Hippocampal formation (tissue), 2 donors: ENCODE measurements at regions not wholly inside any gene's neighbourhood (a gene's known extent, or its start where the extent isn't known, plus 50 kb on each side); places are given as distances from the start of the nearest gene placed in this dataset.
"Not testable (repeated sequence)": the region's sequence is repeated elsewhere in the genome, so short reads cannot be mapped to it uniquely, and the experiment has no call there.

Source experiments
- DNase-seq, 2 donors: peaks; one replicate each; lab custom pipeline; 2025; lab: John Stamatoyannopoulos, UW

- DNase-seq = no peak
Observed at GRCh38 chr3:30467596-30468238, 138.7 kb upstream of the TGFBR2 start.

- DNase-seq = no peak
Observed at GRCh38 chr3:30469133-30469532, 137.3 kb upstream of the TGFBR2 start.

GRCh38 chr3:30470496-30470895 lies 135.9 kb upstream of the TGFBR2 start:
- no peak for DNase-seq

GRCh38 chr3:30471066-30471465 lies 135.3 kb upstream of the TGFBR2 start:
- DNase-seq = no peak

- no peak for DNase-seq
Observed at GRCh38 chr3:30471796-30472489, 134.5 kb upstream of the TGFBR2 start.

DNA sequence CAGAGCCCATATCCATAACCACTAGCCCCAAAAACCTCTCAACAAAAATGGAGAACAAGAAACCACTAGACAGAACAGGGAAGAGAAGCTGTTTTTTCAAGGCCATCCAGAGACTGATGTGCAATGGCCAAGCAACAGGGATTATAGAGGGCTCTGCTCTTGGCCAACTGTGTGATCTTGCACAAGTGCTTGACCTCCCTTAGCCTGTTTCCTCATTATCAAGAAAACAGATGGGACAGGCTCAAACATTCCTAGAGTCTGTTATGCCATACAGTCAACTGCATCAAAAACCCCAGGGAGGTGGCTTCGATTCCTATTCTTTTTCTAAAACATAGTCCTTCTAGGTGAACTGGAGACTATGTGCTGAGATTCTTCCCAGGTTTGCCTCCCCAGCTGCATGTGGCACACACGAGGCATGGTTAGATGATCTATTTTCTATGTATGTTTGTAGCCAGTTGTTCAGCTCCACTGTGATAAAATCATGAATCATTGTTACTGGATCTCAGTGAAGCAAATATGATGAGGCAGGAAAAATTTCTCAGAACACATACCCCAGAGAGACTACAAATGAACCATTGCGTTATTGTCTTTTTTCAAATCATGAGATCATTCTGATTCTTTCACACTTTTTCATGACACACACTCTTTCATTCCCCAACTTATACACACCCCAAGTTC lies 132.9 kb upstream of the TGFBR2 start:
- no peak for DNase-seq

GRCh38 chr3:30474371-30474770 lies 132.0 kb upstream of the TGFBR2 start:
- DNase-seq = no peak

DNA sequence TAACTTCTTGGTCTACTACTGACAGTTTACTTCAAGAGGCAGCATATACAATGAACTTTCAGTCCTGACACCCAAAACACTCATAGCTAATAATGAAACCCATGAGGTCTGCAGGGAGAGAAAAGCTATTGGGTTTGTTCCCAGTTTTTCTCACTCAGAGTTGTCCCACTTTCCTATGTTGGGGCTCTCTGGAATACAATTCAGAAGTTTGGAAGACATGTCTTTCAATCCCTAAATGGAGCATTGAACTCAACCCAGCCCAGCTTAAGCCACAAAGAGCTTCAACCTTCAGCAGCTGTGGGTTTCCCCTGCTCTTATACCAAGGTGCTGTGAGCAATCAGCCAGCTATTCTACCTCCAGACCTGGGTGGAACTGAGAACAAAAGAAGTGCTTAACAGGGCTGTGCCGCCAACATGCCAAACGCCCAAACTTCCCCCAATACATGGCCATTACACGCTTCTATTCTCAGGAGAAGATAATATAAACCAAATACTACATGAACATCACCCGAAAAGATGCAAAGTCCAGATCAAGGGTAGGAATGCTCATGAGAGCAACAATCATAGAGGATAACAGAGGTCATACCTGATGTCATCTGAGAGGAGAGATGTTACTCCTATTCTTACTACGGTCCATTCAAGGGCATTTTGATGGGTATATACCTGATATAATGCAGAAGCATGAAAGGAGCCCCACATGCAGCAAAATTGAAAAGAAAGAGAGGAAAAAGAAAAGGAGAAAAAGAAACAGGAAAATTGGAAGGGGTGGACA lies 131.2 kb upstream of the TGFBR2 start:
- no peak for DNase-seq

- no peak for DNase-seq
Observed at GRCh38 chr3:30475809-30476178, 130.6 kb upstream of the TGFBR2 start.

DNA sequence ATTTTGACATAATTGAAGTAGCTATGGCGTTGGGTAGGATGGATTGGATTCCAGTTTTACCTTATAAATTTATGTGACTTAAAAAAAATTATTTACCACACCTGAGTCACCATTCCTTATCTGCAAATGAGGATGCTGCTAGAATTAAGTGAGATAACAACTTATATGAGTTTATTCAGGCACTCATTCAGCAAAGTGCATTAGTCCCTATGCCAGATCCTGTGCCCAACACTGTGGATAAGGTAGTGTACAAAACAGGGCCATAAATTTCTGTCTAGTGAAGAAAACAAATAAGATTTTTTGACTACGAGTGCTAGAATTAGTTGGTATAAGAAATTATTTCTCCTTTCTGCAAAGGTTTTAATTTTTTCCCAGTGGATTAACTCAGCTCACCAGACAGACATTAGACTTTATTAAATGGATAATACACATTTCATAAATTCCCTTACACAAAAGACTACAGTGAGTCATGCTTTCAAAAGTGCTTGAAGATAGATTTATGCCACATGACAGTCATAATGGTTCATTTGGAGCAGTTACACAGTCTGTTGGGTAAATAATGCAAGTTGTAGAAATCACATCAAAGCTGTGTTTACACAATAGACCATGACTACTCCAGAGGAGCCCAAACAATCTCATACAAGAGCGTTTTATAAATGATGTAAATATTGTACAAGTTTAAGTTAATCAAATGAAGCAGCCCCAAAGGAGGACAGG lies 129.9 kb upstream of the TGFBR2 start:
- no peak for DNase-seq

- no peak for DNase-seq
Observed at GRCh38 chr3:30477149-30477921, 129.1 kb upstream of the TGFBR2 start.

DNA sequence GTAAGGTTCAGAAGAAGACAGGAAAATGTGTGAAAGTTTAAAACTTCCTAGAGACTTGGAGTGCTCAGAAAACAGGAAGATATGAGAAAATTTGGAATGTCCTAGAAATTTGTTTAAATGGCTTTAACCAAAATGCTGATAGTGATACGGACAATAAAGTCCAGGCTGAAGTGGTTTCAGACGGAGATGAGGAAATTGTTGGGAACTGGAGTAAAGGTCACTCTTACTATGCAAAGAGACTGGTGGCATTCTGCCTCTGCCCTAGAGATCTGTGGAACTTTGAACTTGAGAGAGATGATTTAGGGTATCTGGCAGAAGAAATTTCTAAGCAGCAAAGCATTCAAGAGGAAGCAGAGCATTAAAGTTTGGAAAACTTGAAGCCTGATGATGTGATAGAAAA lies 126.7 kb upstream of the TGFBR2 start:
- DNase-seq = not testable (repeated sequence)

DNA sequence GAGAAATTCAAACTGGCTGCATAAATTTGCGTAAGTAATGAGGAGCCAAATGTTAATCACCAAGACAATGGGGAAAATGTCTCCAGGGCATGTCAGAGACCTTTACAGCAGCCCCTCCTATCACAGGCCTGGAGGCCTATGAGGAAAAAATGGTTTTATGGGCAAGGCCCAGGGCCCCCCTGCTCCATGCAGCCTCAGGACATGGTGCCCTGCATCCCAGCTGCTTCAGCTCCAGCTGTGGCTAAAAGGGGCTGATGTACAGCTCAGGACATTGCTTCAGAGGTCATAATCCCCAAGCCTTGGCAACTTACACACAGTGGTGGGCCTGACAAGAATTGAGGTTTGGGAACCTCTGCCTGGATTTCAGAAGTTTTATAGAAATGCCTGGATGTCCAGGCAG lies 126.2 kb upstream of the TGFBR2 start:
- not testable (repeated sequence) for DNase-seq

- DNase-seq = no peak
Observed at GRCh38 chr3:30480587-30480986, 125.8 kb upstream of the TGFBR2 start.

GRCh38 chr3:30481241-30481640 lies 125.2 kb upstream of the TGFBR2 start:
- no peak for DNase-seq

DNA sequence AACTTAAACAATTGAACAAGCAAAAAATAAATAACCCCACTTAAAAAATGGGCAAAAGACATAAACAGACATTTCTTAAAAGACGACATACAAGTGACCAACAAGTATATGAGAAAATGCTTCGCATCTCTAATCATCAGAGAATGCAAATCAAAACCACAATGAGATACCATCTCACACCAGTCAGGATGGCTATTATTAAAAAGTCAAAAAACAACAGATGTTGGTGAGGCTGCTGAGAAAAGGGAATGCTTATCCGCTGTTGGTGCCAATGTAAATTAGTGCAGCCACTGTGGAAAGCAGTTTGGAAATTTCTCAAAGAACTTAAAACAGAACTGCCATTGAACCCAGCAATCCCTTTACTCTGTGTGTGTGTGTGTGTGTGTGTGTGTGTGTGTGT lies 122.2 kb upstream of the TGFBR2 start:
- not testable (repeated sequence) for DNase-seq

DNA sequence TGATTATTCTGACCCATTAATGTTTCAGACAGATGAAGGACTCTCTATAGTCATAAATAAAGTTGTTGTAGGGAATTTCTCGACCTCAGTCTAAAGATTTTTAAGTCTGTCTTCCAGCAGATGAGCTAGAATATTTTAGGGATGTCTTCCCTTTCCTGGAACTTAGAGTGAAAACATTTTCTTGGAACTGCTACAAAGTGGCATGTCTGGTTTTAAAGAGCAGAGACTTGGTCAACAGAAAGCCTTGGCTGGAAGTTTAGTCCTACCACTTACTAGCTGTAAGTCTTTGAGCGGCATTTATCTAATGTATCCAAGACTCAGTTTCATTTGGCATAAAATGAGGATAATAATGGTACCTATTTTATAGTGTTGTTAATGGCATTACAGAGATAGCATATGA lies 120.0 kb upstream of the TGFBR2 start:
- no peak for DNase-seq

DNA sequence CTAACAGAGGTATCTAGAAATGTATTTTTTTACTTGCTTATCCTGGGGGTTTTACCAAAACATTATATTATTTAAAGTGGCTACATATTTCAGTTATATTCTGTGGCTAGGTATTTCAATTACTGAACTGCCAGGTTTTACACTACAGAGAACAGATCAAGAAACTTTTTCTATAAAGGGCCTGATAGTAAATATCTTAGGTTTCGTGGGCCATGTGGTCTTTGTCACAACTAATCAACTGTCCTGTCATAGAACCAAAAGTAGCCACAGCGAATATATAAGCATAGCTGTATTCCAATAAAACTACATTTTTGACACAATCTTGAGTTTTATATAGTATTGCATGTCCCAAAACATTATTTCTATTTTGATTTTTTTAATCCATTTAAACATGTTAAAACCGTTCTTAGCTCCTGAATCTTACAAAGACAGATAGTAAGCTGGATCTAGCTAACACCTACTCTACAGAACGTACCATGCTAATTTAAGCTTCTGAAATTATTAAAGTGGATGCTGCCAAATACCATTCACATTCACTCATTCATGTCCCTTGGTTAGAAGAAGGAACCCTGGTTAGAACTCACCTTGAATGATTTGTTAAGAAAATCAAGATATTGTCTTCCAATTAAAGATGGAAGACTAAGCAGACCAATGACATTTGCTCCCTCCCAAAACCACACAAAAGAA lies 118.2 kb upstream of the TGFBR2 start:
- no peak for DNase-seq

DNA sequence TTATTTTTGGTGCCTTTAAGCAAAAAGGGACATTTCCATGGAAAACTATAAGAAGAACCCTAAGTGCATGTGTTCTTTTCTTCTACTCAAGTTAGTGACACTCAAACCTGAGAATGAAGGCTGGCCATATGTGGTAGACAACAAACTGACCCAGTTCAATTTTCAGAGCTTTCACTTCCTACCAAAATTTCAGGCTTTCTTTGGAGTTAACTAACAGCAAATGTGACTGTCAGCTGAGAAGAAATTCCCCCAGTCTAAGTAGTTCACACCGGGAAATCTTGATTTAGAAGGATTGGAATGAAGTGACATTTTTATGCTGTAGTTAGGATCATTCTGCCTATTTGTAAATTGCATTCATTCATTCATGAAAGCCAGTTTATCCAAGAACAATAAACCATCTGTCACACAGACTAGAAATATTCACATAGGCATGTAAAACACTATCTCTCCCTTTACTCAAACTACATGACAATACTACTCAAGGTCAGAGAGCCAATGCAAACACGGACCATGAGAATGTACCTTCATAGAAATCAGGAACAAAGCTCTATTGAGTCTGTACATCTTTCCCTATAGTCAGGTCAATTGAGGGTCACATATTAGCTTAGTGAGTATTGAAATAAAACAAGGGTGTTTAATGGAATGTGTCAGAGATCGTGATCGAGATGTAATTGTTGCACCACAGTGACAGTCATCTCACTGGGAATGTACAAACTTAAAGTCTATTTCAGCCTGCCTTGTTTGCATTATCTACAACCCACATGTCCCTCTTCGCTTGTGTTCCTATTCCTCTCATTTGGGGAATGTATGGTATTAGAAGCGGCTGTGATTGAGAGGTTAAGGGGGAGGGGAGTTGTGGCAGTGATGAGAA lies 113.8 kb upstream of the TGFBR2 start:
- no peak for DNase-seq

DNA sequence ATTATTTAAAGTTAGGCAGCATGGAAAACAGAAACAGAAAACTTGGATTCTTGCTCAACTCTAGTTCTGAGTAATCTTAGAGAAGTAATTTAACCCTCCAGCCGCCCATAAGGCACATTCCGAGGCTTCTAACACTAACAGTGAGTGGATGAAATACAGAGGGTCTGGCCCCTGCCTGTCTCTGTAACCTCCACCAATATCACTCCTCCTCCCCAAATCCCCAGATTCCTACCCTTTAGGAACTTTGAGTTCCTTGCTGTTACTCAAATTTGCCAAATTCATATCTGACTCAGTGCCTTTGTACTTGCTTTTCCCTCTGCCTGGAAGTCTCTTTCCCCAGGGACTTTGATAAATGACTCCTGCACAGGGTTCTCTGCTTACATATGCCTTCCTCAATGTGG lies 112.5 kb upstream of the TGFBR2 start:
- no peak for DNase-seq
